ENCODE measurements at regions not wholly inside any gene's neighbourhood (a gene's known extent, or its start where the extent isn't known, plus 50 kb on each side); places are given as distances from the start of the nearest gene placed in this dataset.

DNA sequence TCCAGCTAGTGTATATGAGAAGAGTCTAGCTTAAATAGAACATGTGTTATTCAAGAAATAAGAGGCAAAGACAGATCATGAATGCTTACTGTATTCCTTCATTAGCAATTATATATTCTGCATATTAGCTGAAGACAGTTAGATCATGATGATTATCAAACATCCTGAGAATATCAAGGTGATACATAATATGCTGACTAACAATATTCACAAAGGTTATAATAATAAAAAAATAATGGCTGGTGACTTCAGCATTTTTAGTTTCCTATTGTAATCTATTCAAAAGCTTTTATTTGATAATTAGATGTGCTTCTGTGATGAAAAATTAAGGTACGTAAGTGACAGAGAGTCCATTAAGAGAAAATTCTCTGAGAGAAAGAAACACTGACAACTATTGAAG lies 511.4 kb downstream of the PCDH17 start:
- Histone ChIP-seq H3K27ac (no peak overlapping the region), H3K4me1 (no peaks in the 10 kb centered on the region), H3K9me3 (no peaks in the 10 kb centered on the region), H3K27me3 (no peaks in the 10 kb centered on the region), H3K4me3 (no peak overlapping the region), H3K36me3 (no peaks in the 10 kb centered on the region)
- TF ChIP-seq EP300 (IDR thresholded peaks at IDR 0.05) (no peak), POLR2A (IDR thresholded peaks at IDR 0.05) (no peak)
- intact Hi-C loops (cut with DNase I), result no loop called here
- DNase-seq, result no peak
- WGBS, 2 donors, result 93 to 95% methylated on average over 1 of the region's 1 CpG

DNA sequence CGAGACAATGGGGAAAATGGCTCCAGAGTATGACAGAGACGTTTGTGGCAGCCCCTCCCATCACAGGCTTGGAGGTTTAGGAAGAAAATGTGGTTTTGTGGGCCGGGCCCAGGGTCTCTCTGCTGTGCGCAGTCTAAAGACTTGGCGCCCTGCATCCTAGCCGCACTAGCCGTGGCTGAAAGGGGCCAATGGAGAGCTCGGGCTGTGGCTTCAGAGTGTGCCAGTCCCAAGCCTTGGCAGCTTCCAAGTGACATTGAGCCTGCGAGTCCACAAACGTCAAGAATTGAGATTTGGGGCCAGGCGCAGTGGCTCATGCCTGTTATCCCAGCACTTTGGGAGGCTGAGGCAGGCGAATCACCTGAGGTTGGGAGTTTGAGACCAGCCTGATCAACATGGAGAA lies 513.1 kb downstream of the PCDH17 start:
- no peaks in the 10 kb centered on the region for H3K36me3 ChIP-seq
- TF ChIP-seq, protein P1, sequence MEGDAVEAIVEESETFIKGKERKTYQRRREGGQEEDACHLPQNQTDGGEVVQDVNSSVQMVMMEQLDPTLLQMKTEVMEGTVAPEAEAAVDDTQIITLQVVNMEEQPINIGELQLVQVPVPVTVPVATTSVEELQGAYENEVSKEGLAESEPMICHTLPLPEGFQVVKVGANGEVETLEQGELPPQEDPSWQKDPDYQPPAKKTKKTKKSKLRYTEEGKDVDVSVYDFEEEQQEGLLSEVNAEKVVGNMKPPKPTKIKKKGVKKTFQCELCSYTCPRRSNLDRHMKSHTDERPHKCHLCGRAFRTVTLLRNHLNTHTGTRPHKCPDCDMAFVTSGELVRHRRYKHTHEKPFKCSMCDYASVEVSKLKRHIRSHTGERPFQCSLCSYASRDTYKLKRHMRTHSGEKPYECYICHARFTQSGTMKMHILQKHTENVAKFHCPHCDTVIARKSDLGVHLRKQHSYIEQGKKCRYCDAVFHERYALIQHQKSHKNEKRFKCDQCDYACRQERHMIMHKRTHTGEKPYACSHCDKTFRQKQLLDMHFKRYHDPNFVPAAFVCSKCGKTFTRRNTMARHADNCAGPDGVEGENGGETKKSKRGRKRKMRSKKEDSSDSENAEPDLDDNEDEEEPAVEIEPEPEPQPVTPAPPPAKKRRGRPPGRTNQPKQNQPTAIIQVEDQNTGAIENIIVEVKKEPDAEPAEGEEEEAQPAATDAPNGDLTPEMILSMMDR (IDR thresholded peaks at IDR 0.05), result no peak
- TF ChIP-seq POLR2A (IDR thresholded peaks at IDR 0.05) (no peak), EP300 (IDR thresholded peaks at IDR 0.05) (no peak), POLR2AphosphoS5 (IDR thresholded peaks at IDR 0.05) (no peak)
- H3K9me3 ChIP-seq, result no peaks in the 10 kb centered on the region
- H3K4me1 ChIP-seq, result no peaks in the 10 kb centered on the region
- intact Hi-C loops (cut with DNase I), result no loop called here
- no peak overlapping the region for H3K4me3 ChIP-seq
- WGBS, 2 donors, result 82 to 91% methylated on average over 12 of the region's 12 CpGs
- no peak overlapping the region for H3K27ac ChIP-seq
- H3K27me3 ChIP-seq, result no peaks in the 10 kb centered on the region
- no peak for DNase-seq

DNA sequence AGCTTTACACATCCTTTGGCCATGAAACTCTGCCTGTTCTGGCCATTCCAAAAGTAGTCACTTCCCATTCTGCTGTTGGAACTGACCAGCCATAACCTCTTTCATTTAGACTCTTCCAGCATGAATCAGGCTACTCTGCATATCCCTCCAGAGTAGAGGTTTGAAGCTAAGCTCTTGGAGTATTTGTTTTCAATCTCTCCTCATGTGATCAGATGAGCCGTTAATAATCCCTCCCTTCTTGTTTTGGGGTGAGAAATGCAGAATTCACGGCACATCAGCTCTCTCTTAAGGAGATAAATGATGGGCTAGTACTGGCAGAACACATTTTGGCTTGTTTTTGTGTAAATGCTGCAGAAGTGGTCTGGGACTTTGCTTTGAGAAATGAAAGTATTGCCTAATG lies 519.9 kb downstream of the PCDH17 start:
- H3K27ac ChIP-seq, result no peak overlapping the region
- H3K4me3 ChIP-seq, result no peak overlapping the region
- WGBS, 2 donors, result 34 to 67% methylated on average over 2 of the region's 2 CpGs
- DNase-seq, result no peak
- H3K27me3 ChIP-seq, result no peaks in the 10 kb centered on the region
- H3K4me1 ChIP-seq, result no peaks in the 10 kb centered on the region
- intact Hi-C loops (cut with DNase I), result no loop called here
- TF ChIP-seq EP300 (IDR thresholded peaks at IDR 0.05), result peak in 1 of 4 donors; percentile 3
- TF ChIP-seq POLR2A (IDR thresholded peaks at IDR 0.05), result no peak
- TF ChIP-seq, protein P1 (IDR thresholded peaks at IDR 0.05), result no peak
- no peak for TF ChIP-seq POLR2AphosphoS5 (IDR thresholded peaks at IDR 0.05)
- no peaks in the 10 kb centered on the region for H3K36me3 ChIP-seq
- H3K9me3 ChIP-seq, result no peaks in the 10 kb centered on the region

DNA sequence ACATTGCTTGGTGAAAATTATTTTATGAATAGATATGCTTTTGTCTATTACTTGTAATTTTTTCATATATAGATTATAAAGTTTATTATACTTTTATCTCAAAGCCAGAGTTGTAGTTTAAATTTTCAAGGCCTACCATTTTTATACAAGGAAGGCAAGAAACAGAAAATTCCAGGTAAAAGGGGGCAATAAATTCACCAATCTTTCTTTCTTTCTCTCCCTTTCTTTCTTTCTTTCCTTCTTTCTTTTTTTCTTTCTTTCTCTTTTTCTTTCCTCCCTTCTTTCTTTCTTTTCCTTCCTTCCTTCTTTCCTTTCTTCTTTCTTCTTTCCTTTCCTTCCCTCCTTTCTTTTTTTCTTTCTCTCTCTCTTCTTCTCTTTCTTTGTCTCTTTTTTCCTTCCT lies 529.4 kb downstream of the PCDH17 start:
- no peak for TF ChIP-seq POLR2A (IDR thresholded peaks at IDR 0.05)
- no peak for TF ChIP-seq POLR2AphosphoS5 (IDR thresholded peaks at IDR 0.05)
- TF ChIP-seq EP300 (IDR thresholded peaks at IDR 0.05), result no peak
- TF ChIP-seq, protein P1 (IDR thresholded peaks at IDR 0.05), result no peak
- H3K27me3 ChIP-seq, result no peaks in the 10 kb centered on the region

DNA sequence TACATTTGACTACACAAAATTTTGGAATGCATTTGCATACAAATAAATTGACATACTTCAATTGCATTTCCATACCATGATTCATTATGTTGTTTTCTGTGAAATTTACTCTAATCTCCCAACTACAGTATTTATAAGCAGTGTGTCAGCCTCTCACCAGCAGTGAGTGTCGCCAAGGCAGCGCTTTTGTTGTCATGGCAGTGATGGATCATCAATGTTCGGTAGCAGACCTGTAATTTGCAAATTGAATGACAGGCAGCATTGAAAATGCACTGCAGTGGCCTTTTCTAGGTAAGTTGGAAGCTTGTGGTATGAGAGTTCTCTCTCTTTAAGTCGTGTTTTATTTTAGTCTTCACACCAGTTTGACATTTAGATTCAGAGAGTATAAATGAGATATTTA lies 534.1 kb downstream of the PCDH17 start:
- DNase-seq, result no peak
- intact Hi-C loops (cut with DNase I), result no loop called here
- no peaks in the 10 kb centered on the region for H3K9me3 ChIP-seq
- no peak overlapping the region for H3K27ac ChIP-seq
- 66 to 79% methylated on average over 4 of the region's 4 CpGs for WGBS, 2 donors
- H3K27me3 ChIP-seq, result no peaks in the 10 kb centered on the region
- no peak for TF ChIP-seq POLR2A (IDR thresholded peaks at IDR 0.05)
- TF ChIP-seq, protein P1 (IDR thresholded peaks at IDR 0.05), result no peak
- no peak for TF ChIP-seq POLR2AphosphoS5 (IDR thresholded peaks at IDR 0.05)
- no peak for TF ChIP-seq EP300 (IDR thresholded peaks at IDR 0.05)
- no peak overlapping the region for H3K4me3 ChIP-seq
- no peaks in the 10 kb centered on the region for H3K36me3 ChIP-seq
- H3K4me1 ChIP-seq, result no peaks in the 10 kb centered on the region

More for the DNA sequence above, 529.4 kb downstream of the PCDH17 start:
- intact Hi-C loops (cut with DNase I), result no loop called here
- Histone ChIP-seq H3K27ac (no peak overlapping the region), H3K4me1 (no peaks in the 10 kb centered on the region), H3K36me3 (no peaks in the 10 kb centered on the region), H3K4me3 (no peak overlapping the region), H3K9me3 (no peaks in the 10 kb centered on the region)
- DNase-seq, result no peak

Measured in sigmoid colon (tissue), 6 donors.